ENCODE measurements at regions not wholly inside any gene's neighbourhood (a gene's known extent, or its start where the extent isn't known, plus 50 kb on each side); places are given as distances from the start of the nearest gene placed in this dataset.

DNA sequence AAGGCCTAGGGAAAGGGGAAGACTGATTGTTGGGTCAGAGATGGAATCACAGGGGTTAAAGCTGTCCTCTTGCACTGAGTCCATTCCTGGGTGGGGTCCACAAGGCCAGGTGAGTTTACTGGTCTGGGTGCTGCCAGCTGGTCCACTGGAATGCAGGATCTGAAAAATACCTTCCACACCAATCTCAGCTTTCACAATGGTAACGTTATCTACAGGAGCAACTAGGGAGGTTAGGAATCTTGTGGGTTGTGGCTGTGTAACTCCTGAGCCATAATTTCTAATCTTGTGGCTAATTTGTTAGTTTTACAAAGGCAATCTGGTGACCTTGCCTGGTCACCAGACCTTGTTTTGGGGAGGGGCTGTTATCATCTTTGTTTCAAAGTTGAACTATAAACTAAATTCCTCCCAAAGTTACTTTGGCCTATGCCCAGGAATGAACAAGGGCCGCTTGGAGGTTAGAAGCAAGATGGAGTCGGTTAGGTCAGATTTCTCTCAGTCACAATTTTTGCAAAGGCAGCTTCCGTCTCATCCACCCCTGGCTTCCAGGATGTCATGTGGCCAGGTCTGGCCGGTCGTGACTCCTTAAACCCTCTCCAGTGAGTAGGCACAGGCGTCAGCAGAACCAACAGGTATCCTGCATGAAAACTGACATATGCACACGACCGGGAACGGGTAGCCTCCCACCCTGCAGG, 123.3 kb upstream of the SH3BP4 start:
- WGBS: 92% methylated on average over 10 of the region's 10 CpGs
- H3K4me3 ChIP-seq: no peak overlapping the region
- no peaks in the 10 kb centered on the region for H3K36me3 ChIP-seq
- TF ChIP-seq POLR2A (IDR thresholded peaks at IDR 0.05) (no peak), POLR2AphosphoS5 (IDR thresholded peaks at IDR 0.05) (no peak)
- TF ChIP-seq, protein P1, sequence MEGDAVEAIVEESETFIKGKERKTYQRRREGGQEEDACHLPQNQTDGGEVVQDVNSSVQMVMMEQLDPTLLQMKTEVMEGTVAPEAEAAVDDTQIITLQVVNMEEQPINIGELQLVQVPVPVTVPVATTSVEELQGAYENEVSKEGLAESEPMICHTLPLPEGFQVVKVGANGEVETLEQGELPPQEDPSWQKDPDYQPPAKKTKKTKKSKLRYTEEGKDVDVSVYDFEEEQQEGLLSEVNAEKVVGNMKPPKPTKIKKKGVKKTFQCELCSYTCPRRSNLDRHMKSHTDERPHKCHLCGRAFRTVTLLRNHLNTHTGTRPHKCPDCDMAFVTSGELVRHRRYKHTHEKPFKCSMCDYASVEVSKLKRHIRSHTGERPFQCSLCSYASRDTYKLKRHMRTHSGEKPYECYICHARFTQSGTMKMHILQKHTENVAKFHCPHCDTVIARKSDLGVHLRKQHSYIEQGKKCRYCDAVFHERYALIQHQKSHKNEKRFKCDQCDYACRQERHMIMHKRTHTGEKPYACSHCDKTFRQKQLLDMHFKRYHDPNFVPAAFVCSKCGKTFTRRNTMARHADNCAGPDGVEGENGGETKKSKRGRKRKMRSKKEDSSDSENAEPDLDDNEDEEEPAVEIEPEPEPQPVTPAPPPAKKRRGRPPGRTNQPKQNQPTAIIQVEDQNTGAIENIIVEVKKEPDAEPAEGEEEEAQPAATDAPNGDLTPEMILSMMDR (IDR thresholded peaks at IDR 0.05): no peak
- intact Hi-C loops (cut with DNase I): no loop called here
- no peaks in the 10 kb centered on the region for H3K9me3 ChIP-seq
- H3K27ac ChIP-seq: no peak overlapping the region
- DNase-seq (ENCODE audit: low spot score): no peak
- H3K4me1 ChIP-seq (replicated peaks): no peaks in the 10 kb centered on the region
- no peaks in the 10 kb centered on the region for H3K27me3 ChIP-seq (replicated peaks; ENCODE audit: insufficient read depth)

DNA sequence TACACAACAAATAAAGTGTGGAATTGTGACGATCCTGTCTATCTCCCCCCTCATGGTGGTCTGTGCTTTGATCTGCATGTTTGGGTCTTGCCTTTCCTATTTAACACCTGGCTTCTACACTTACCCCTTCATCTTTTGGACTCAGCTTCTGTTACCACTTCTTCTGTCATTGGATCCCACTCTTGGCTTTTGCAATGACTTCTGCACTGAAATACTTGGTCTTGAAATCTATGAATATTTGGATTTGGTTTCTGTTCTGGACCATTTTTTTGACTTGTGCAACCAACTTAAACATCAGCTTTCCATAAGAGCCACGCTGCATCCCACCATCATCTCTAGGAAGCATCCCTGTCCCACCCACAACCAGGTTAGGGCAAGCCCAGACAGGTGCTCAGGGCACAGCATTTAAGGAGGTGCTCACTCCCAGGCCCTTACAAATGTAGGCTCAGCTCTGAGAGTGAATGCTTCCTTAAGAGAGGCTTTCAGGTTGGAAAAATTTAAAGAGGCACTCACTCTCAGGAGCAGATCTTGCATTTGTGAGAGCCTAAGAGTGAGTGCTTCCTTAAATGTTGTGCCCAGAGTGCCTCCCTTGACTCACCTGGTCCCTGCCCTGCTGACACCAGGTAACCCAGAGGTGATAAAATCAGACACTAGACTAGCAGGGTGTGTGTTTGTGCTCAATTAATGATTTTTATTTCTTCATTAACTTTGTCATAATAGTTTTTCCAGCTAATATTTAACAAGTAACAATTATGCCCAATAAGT, 124.5 kb upstream of the SH3BP4 start:
- H3K27me3 ChIP-seq (replicated peaks; ENCODE audit: insufficient read depth): no peaks in the 10 kb centered on the region
- no peaks in the 10 kb centered on the region for H3K36me3 ChIP-seq
- no peaks in the 10 kb centered on the region for H3K9me3 ChIP-seq
- no peak overlapping the region for H3K4me3 ChIP-seq
- intact Hi-C loops (cut with DNase I): no loop called here
- no peak overlapping the region for H3K27ac ChIP-seq
- WGBS: 87% methylated on average over 2 of the region's 2 CpGs
- TF ChIP-seq, protein P1 (IDR thresholded peaks at IDR 0.05): no peak
- TF ChIP-seq POLR2AphosphoS5 (IDR thresholded peaks at IDR 0.05) (no peak), POLR2A (IDR thresholded peaks at IDR 0.05) (no peak)
- H3K4me1 ChIP-seq (replicated peaks): no peaks in the 10 kb centered on the region
- no peak for DNase-seq (ENCODE audit: low spot score)

DNA sequence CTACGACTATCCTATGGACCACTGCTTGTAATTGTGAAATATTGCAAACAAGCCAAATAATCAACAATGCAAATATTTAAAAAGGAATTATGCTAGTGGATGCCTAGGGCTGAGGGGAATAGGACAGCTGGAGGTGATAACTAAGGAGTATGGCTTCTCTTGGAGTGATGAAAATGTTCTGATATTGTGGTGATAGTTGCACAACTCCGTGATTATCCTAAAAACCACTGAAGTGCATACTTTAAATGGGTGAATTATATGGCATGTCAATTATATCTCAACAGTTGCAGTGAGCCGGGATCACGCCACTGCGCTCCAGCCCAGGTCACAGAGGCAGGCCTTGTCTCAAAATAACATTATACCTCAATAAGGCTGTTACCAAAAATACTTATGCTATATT, 125.1 kb upstream of the SH3BP4 start:
- Histone ChIP-seq H3K4me3 (no peak overlapping the region), H3K36me3 (no peaks in the 10 kb centered on the region), H3K27me3 (replicated peaks; ENCODE audit: insufficient read depth) (no peaks in the 10 kb centered on the region), H3K27ac (no peak overlapping the region), H3K9me3 (no peaks in the 10 kb centered on the region), H3K4me1 (replicated peaks) (no peaks in the 10 kb centered on the region)
- 87% methylated on average over 5 of the region's 5 CpGs for WGBS
- TF ChIP-seq POLR2A (IDR thresholded peaks at IDR 0.05): no peak
- TF ChIP-seq POLR2AphosphoS5 (IDR thresholded peaks at IDR 0.05): no peak
- DNase-seq (ENCODE audit: low spot score): no peak
- intact Hi-C loops (cut with DNase I): no loop called here

DNA sequence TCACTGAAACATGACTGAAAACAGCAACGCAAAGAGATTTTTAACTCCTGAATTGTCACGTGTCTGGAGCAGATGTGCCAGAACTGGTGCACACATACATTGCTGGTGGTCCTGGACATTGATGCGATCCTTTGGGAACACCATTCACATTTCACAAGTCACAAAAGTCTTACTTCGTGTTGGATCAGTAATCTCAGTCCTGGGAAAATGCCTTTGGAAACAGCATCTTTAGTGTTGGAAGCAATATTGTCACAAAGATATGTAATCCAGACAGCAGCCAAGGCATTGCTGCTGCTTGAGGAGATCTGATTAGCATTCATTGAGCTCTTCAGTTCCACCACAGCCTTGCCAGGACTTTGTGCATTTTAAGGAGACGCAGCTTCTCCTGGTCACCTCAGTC, 126.2 kb upstream of the SH3BP4 start:
- no peaks in the 10 kb centered on the region for H3K9me3 ChIP-seq
- H3K36me3 ChIP-seq: no peaks in the 10 kb centered on the region
- H3K27me3 ChIP-seq (replicated peaks; ENCODE audit: insufficient read depth): no peaks in the 10 kb centered on the region
- H3K27ac ChIP-seq: no peak overlapping the region
- no peak overlapping the region for H3K4me3 ChIP-seq
- 81% methylated on average over 5 of the region's 5 CpGs for WGBS
- no peak for DNase-seq (ENCODE audit: low spot score)
- no peaks in the 10 kb centered on the region for H3K4me1 ChIP-seq (replicated peaks)
- TF ChIP-seq POLR2A (IDR thresholded peaks at IDR 0.05): no peak
- intact Hi-C loops (cut with DNase I): no loop called here

DNA sequence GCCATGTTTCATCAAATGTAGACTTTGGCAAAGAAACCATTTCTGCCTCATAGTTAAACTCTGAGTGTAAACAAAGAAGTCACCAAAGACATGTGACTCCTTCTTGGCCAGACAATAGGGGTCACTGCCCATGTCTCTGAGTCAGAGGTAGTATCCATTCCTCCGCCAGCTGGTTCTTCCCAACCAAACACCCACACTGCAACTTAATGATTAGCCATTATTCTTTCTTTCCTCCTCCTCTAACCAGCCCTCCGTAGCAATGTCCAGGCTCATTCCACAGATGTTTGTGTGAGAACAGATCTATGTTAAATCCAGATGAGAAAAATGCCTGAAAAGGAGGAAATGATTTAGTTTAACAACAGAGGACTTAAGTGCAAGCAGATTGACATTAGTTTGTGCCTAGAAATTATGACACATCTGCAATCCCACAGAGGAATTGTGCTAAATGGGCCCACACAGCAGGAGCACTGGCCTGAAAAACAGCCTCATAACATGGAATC, 127.9 kb upstream of the SH3BP4 start:
- H3K27ac ChIP-seq: no peak overlapping the region
- intact Hi-C loops (cut with DNase I): no loop called here
- DNase-seq (ENCODE audit: low spot score): no peak
- H3K4me3 ChIP-seq: no peak overlapping the region
- H3K27me3 ChIP-seq (replicated peaks; ENCODE audit: insufficient read depth): no peaks in the 10 kb centered on the region
- 50% methylated on average over 2 of the region's 2 CpGs for WGBS
- H3K9me3 ChIP-seq: no peaks in the 10 kb centered on the region
- H3K36me3 ChIP-seq: no peaks in the 10 kb centered on the region
- TF ChIP-seq POLR2AphosphoS5 (IDR thresholded peaks at IDR 0.05) (peak; percentile 15), POLR2A (IDR thresholded peaks at IDR 0.05) (no peak)
- H3K4me1 ChIP-seq (replicated peaks): no peaks in the 10 kb centered on the region

DNA sequence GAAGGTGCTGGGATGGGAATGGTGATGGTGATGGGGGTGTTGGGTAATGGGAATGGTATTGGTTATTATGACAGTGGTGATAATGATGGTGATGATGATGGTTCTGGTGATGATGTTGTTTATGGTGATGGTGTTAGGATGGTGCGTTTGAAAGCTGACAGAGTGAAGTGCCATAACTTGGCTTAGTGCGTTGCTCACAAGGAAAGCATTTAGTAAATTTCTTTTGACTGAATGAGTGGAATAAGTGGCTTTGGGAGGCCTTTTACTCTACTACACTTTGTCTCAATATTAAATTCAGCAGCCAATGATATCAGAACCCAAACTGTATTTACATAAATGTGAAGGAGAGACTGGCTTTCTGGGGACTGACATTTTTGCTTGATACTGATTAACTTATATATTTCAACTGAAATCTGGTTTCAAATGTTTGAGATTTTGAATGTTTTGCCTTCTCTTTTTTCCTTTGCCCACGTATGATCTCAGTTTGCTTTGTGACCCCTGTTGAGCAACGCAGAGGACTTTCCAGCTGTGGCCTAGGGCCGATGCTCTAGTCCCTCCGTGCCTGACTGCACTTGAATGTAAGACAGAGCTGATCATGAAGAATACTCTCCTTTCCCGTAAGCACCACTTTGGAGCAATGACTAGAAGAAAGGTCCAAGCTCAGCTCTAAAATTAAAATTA, 128.5 kb upstream of the SH3BP4 start:
- TF ChIP-seq POLR2AphosphoS5 (IDR thresholded peaks at IDR 0.05) (no peak), POLR2A (IDR thresholded peaks at IDR 0.05) (no peak)
- TF ChIP-seq, protein P1 (IDR thresholded peaks at IDR 0.05): no peak
- no peak overlapping the region for H3K27ac ChIP-seq
- no peak for DNase-seq (ENCODE audit: low spot score)
- H3K9me3 ChIP-seq: no peaks in the 10 kb centered on the region
- H3K27me3 ChIP-seq (replicated peaks; ENCODE audit: insufficient read depth): no peaks in the 10 kb centered on the region
- WGBS: 74% methylated on average over 7 of the region's 7 CpGs
- H3K4me1 ChIP-seq (replicated peaks): no peaks in the 10 kb centered on the region
- intact Hi-C loops (cut with DNase I): no loop called here
- no peaks in the 10 kb centered on the region for H3K36me3 ChIP-seq
- no peak overlapping the region for H3K4me3 ChIP-seq
